ENCODE measurements at regions not wholly inside any gene's neighbourhood (a gene's known extent, or its start where the extent isn't known, plus 50 kb on each side); places are given as distances from the start of the nearest gene placed in this dataset.

GRCh38 chr6:164359441-164359840 is 944.9 kb downstream of the QKI start:
- FAIRE-seq, result no peak
- Histone ChIP-seq H3K4me1 (ENCODE audit: insufficient read depth, low read length) (no peaks in the 10 kb centered on the region), H3K36me3 (replicated peaks in 1 of 2; ENCODE audit: control insufficient read depth in 1 of 2, insufficient read depth in 2 of 2, low read length in 2 of 2) (no peaks in the 10 kb centered on the region), H3K4me2 (ENCODE audit: low read depth, low read length) (no peak overlapping the region), H3K27ac (ENCODE audit: extremely low read length, insufficient read depth, low read length) (no peak overlapping the region), H3K4me3 (replicated peaks in 1 of 3; ENCODE audit: insufficient read depth in 1 of 3, low read depth in 2 of 3, low read length in 3 of 3) (no peak overlapping the region), H2AFZ (ENCODE audit: low read length) (no peak overlapping the region), H3K27me3 (ENCODE audit: control insufficient read depth in 1 of 2, insufficient read depth in 2 of 2, low read length in 2 of 2) (no peaks in the 10 kb centered on the region), H4K20me1 (ENCODE audit: insufficient read depth, low read length) (no peaks in the 10 kb centered on the region), H3K9me3 (ENCODE audit: low read length) (peaks cover 93% of the 10 kb centered on the region), H3K79me2 (ENCODE audit: insufficient read depth, low read length) (no peaks in the 10 kb centered on the region), H3K9ac (ENCODE audit: insufficient read depth, low read depth, low read length) (no peak overlapping the region)
- BruUV-seq (replicated peaks), result no TSS peak
- POLR2A ChIA-PET, result no interaction called here
- no peak for ATAC-seq
- WGBS (ENCODE audit: low lambda C conversion rate), result 10% methylated on average over 2 of the region's 2 CpGs
- no peak for TF ChIP-seq ZMAT3 (CRISPR knock-in tag; conservative IDR thresholded peaks at IDR 0.05)
- intact Hi-C loops (cut with micrococcal nuclease; ENCODE audit: unreplicated experiment), result no loop called here
- DNase-seq (ENCODE audit: low spot score), result no peak
- in situ Hi-C loops (cut with HindIII; ENCODE audit: extremely low pct_ligation_motif_present, low pct_unique_long_range_greater_than_20kb), result no loop called here
- CTCF ChIA-PET (ENCODE audit: low intra/inter-chr PET ratio, low total read pairs), result no interaction called here

GRCh38 chr6:164359036-164359435 is 944.5 kb downstream of the QKI start:
- Histone ChIP-seq H3K9ac (ENCODE audit: insufficient read depth, low read depth, low read length) (no peak overlapping the region), H3K4me3 (replicated peaks in 1 of 3; ENCODE audit: insufficient read depth in 1 of 3, low read depth in 2 of 3, low read length in 3 of 3) (no peak overlapping the region), H3K4me2 (ENCODE audit: low read depth, low read length) (no peak overlapping the region), H3K79me2 (ENCODE audit: insufficient read depth, low read length) (no peaks in the 10 kb centered on the region), H3K4me1 (ENCODE audit: insufficient read depth, low read length) (no peaks in the 10 kb centered on the region), H3K9me3 (ENCODE audit: low read length) (peaks cover 93% of the 10 kb centered on the region), H4K20me1 (ENCODE audit: insufficient read depth, low read length) (no peaks in the 10 kb centered on the region), H3K36me3 (replicated peaks in 1 of 2; ENCODE audit: control insufficient read depth in 1 of 2, insufficient read depth in 2 of 2, low read length in 2 of 2) (no peaks in the 10 kb centered on the region), H3K27me3 (ENCODE audit: control insufficient read depth in 1 of 2, insufficient read depth in 2 of 2, low read length in 2 of 2) (no peaks in the 10 kb centered on the region), H2AFZ (ENCODE audit: low read length) (no peak overlapping the region), H3K27ac (ENCODE audit: extremely low read length, insufficient read depth, low read length) (no peak overlapping the region)
- in situ Hi-C loops (cut with HindIII; ENCODE audit: extremely low pct_ligation_motif_present, low pct_unique_long_range_greater_than_20kb) (no loop called here), intact Hi-C loops (cut with micrococcal nuclease; ENCODE audit: unreplicated experiment) (no loop called here)
- ChIA-PET POLR2A (no interaction called here), CTCF (ENCODE audit: low intra/inter-chr PET ratio, low total read pairs) (no interaction called here)
- 2% methylated on average over 2 of the region's 2 CpGs for WGBS (ENCODE audit: low lambda C conversion rate)
- DNase-seq (ENCODE audit: low spot score) (no peak), FAIRE-seq (no peak), ATAC-seq (no peak)
- no TSS peak for BruUV-seq (replicated peaks)
- TF ChIP-seq ZNF496 (CRISPR knock-in tag; IDR thresholded peaks at IDR 0.05; ENCODE audit: insufficient replicate concordance), result no peak
- TF ChIP-seq NR3C1 (CRISPR knock-in tag; IDR thresholded peaks at IDR 0.05), result no peak
- no peak for TF ChIP-seq ZNF644 (CRISPR knock-in tag; IDR thresholded peaks at IDR 0.05; ENCODE audit: low read depth)
- TF ChIP-seq ZFP62 (CRISPR knock-in tag; IDR thresholded peaks at IDR 0.05), result no peak
- TF ChIP-seq SALL2 (CRISPR knock-in tag; IDR thresholded peaks at IDR 0.05), result no peak
- no peak for TF ChIP-seq ZSCAN12 (CRISPR knock-in tag; IDR thresholded peaks at IDR 0.05)
- no peak for TF ChIP-seq HMG20A (CRISPR knock-in tag; IDR thresholded peaks at IDR 0.05; ENCODE audit: borderline replicate concordance)
- no peak for TF ChIP-seq RBAK (CRISPR knock-in tag; IDR thresholded peaks at IDR 0.05)
- TF ChIP-seq PHF8 (CRISPR knock-in tag; IDR thresholded peaks at IDR 0.05), result no peak
- no peak for TF ChIP-seq WIZ (CRISPR knock-in tag; IDR thresholded peaks at IDR 0.05)
- no peak for TF ChIP-seq ZBTB21 (CRISPR knock-in tag; IDR thresholded peaks at IDR 0.05)
- no peak for TF ChIP-seq JDP2 (CRISPR knock-in tag; IDR thresholded peaks at IDR 0.05; ENCODE audit: borderline replicate concordance)
- TF ChIP-seq MTA1 (CRISPR knock-in tag; IDR thresholded peaks at IDR 0.05; ENCODE audit: borderline replicate concordance), result no peak
- TF ChIP-seq PHF21A (CRISPR knock-in tag; IDR thresholded peaks at IDR 0.05), result no peak
- TF ChIP-seq MXD3 (CRISPR knock-in tag; IDR thresholded peaks at IDR 0.05), result no peak
- TF ChIP-seq ZFP90 (CRISPR knock-in tag; IDR thresholded peaks at IDR 0.05; ENCODE audit: borderline replicate concordance), result no peak
- TF ChIP-seq ZBTB49 (CRISPR knock-in tag; IDR thresholded peaks at IDR 0.05; ENCODE audit: borderline replicate concordance), result no peak
- TF ChIP-seq HHEX (CRISPR knock-in tag; IDR thresholded peaks at IDR 0.05), result no peak

Data from HepG2 (cell line).